Loucy (cell line): ENCODE measurements at regions not wholly inside any gene's neighbourhood (a gene's known extent, or its start where the extent isn't known, plus 50 kb on each side); places are given as distances from the start of the nearest gene placed in this dataset.
"Not testable (repeated sequence)": the region's sequence is repeated elsewhere in the genome, so short reads cannot be mapped to it uniquely, and the experiment has no call there.

Experiments
- H2AFZ ChIP-seq: fragments of 200-600 bp; sonication (generic); 2 replicates; pipeline ENCODE4 v1.6.0; 2016; ENCODE audit warnings: antibody characterized with exemption, mild to moderate bottlenecking, low read length, moderate library complexity
- H3F3A ChIP-seq: fragments of 200-600 bp; 2 replicates; pipeline ENCODE4 v1.6.0; 2016; ENCODE audit warnings: antibody characterized with exemption, low read depth, mild to moderate bottlenecking
- H3K27me3 ChIP-seq: fragments of 200-600 bp; sonication (generic); 2 replicates; pipeline ENCODE4 v1.6.1; 2014; ENCODE audit warnings: low read length, mild to moderate bottlenecking; ENCODE audit not compliant: insufficient read depth, poor library complexity, severe bottlenecking
- H3K36me3 ChIP-seq: fragments of 200-600 bp; sonication (generic); 2 replicates; pipeline ENCODE4 v1.6.1; 2016; ENCODE audit warnings: low read length; ENCODE audit not compliant: insufficient read depth
- H3K4me1 ChIP-seq: fragments of 200-600 bp; sonication (generic); 2 replicates; pipeline ENCODE4 v1.5.1; 2014; ENCODE audit warnings: low read length, mild to moderate bottlenecking; ENCODE audit not compliant: insufficient read depth, poor library complexity, severe bottlenecking
- H3K4me2 ChIP-seq: fragments of 200-600 bp; sonication (generic); 2 replicates; pipeline ENCODE4 v1.6.0; 2014; ENCODE audit warnings: antibody characterized with exemption, low read length, low read depth, mild to moderate bottlenecking; ENCODE audit not compliant: poor library complexity, severe bottlenecking
- H3K4me3 ChIP-seq: fragments of 200-600 bp; sonication (generic); 2 replicates; pipeline ENCODE4 v1.5.1; 2014; ENCODE audit warnings: low read length, mild to moderate bottlenecking, mixed read lengths; ENCODE audit not compliant: poor library complexity, severe bottlenecking
- H3K79me2 ChIP-seq: fragments of 200-600 bp; sonication (generic); 2 replicates; pipeline ENCODE4 v1.6.1; 2014; ENCODE audit warnings: low read length; ENCODE audit not compliant: insufficient read depth
- H3K9ac ChIP-seq: fragments of 200-600 bp; sonication (generic); 2 replicates; pipeline ENCODE4 v1.6.0; 2014; ENCODE audit warnings: mild to moderate bottlenecking, low read depth, low read length, moderate library complexity; ENCODE audit not compliant: poor library complexity, severe bottlenecking
- H3K9me2 ChIP-seq: fragments of 200-600 bp; sonication (generic); replicated peaks from 2 replicates; pipeline ENCODE4 v1.6.1; 2016; ENCODE audit warnings: low read depth, low read length, mixed read lengths
- H3K9me3 ChIP-seq: fragments of 200-600 bp; sonication (generic); 2 replicates; pipeline ENCODE4 v1.6.1; 2014; ENCODE audit warnings: mild to moderate bottlenecking, antibody characterized with exemption, low read length, low read depth; ENCODE audit not compliant: insufficient read depth
- H4K20me1 ChIP-seq: fragments of 200-600 bp; sonication (generic); 2 replicates; pipeline ENCODE4 v1.6.0; 2014; ENCODE audit warnings: antibody characterized with exemption, low read length, mild to moderate bottlenecking; ENCODE audit not compliant: insufficient read depth, poor library complexity, severe bottlenecking
- EZH2phosphoT487 ChIP-seq: fragments of 200-600 bp; IDR thresholded peaks from 2 replicates; pipeline ENCODE4 v1.6.1; 2018; ENCODE audit warnings: antibody characterized with exemption, mild to moderate bottlenecking, moderate library complexity, borderline replicate concordance
- TF ChIP-seq, protein P1 (sequence below): fragments of 200-600 bp; sonication (generic); conservative IDR thresholded peaks from 2 replicates; pipeline ENCODE4 v1.5.1; 2014; ENCODE audit warnings: mild to moderate bottlenecking, antibody characterized with exemption, low read length

DNA sequence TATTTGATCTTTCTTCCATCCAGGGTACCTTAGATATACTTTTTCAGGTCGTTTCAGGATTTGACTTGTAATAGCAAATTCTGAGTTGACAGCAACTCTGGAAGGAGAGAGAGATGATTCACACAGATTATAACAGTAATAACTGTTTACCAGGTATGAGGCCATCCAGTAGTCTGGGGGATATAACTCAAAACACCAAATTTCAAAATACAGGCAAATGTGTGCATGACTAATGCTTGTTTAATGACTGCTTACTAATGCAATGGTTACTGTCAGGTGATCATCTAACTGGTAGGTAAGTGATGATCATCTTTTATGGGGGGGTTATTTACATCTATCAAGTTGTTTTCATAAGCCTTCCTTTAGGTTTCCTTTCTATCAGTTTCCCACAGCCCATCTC lies 412.3 kb downstream of the MAT2B start:
- Histone ChIP-seq H3K4me3 (no peak overlapping the region), H3F3A (peaks cover 5% of the 10 kb centered on the region), H4K20me1 (no peaks in the 10 kb centered on the region), H3K9me3 (no peaks in the 10 kb centered on the region), H3K9ac (no peak overlapping the region), H2AFZ (peak overlapping the region; percentile 43), H3K79me2 (no peaks in the 10 kb centered on the region), H3K4me1 (peaks cover 42% of the 10 kb centered on the region), H3K36me3 (no peaks in the 10 kb centered on the region), H3K4me2 (no peak overlapping the region), H3K27me3 (no peaks in the 10 kb centered on the region), H3K9me2 (no peaks in the 10 kb centered on the region)
- TF ChIP-seq, protein P1, sequence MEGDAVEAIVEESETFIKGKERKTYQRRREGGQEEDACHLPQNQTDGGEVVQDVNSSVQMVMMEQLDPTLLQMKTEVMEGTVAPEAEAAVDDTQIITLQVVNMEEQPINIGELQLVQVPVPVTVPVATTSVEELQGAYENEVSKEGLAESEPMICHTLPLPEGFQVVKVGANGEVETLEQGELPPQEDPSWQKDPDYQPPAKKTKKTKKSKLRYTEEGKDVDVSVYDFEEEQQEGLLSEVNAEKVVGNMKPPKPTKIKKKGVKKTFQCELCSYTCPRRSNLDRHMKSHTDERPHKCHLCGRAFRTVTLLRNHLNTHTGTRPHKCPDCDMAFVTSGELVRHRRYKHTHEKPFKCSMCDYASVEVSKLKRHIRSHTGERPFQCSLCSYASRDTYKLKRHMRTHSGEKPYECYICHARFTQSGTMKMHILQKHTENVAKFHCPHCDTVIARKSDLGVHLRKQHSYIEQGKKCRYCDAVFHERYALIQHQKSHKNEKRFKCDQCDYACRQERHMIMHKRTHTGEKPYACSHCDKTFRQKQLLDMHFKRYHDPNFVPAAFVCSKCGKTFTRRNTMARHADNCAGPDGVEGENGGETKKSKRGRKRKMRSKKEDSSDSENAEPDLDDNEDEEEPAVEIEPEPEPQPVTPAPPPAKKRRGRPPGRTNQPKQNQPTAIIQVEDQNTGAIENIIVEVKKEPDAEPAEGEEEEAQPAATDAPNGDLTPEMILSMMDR: no peak

DNA sequence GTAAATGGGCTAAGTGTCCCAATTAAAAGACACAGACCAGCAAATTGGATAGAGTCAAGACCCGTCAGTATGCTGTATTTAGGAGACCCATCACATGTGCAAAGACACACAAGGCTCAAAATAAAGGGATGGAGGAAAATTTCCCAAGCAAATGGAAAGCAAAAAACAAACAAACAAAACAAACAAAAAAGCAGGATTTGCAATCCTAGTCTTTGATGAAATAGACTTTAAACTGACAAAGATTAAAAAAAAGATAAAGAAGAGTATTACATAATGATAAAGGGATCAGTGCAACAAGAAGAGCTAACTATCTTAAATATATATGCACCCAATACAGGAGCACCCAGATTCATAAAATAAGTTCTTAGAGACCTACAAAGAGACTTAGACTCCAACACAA lies 429.6 kb downstream of the MAT2B start:
- not testable (repeated sequence) for H3K4me1 ChIP-seq, H2AFZ ChIP-seq, H3K4me2 ChIP-seq, H3K79me2 ChIP-seq, H3K9me3 ChIP-seq, H3K27me3 ChIP-seq, H3K9me2 ChIP-seq, H3K9ac ChIP-seq, H3K4me3 ChIP-seq, H3F3A ChIP-seq, H3K36me3 ChIP-seq, H4K20me1 ChIP-seq

GRCh38 chr5:163938595-163938994 lies 433.2 kb downstream of the MAT2B start:
- Histone ChIP-seq H3K79me2 (no peaks in the 10 kb centered on the region), H3K27me3 (no peaks in the 10 kb centered on the region), H3K4me3 (no peak overlapping the region), H3K9me2 (no peaks in the 10 kb centered on the region), H3K4me2 (no peak overlapping the region), H3K9ac (no peak overlapping the region), H3K36me3 (no peaks in the 10 kb centered on the region), H4K20me1 (no peaks in the 10 kb centered on the region), H2AFZ (no peak overlapping the region), H3K9me3 (no peaks in the 10 kb centered on the region), H3F3A (no peaks in the 10 kb centered on the region), H3K4me1 (no peaks in the 10 kb centered on the region)
- TF ChIP-seq, protein P1: no peak
- no peak for TF ChIP-seq EZH2phosphoT487

DNA sequence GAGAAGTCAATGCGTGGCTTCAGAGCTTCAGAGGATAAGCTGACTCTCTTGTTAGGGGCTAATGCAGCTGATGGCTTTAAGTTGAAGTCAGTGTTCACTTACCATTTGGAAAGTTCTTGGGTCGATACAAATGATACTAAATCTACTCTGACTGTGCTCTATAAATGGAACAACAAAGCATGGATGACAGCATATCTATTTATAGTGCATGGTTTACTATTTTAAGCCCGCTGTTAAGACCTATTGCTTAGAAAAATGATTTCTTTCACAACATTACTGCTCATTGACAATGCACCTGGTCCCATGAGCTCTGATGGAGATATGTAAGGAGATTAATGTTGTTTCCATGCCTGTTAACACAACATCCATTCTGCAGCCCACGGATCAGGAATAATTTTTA lies 435.7 kb downstream of the MAT2B start:
- H3K4me2 ChIP-seq: no peak overlapping the region
- H3K9me2 ChIP-seq: no peaks in the 10 kb centered on the region
- no peak overlapping the region for H3K9ac ChIP-seq
- H3K36me3 ChIP-seq: no peaks in the 10 kb centered on the region
- H3K9me3 ChIP-seq: no peaks in the 10 kb centered on the region
- H2AFZ ChIP-seq: no peak overlapping the region
- TF ChIP-seq EZH2phosphoT487: no peak
- TF ChIP-seq, protein P1: no peak
- H3K4me1 ChIP-seq: no peaks in the 10 kb centered on the region
- no peaks in the 10 kb centered on the region for H3K27me3 ChIP-seq
- no peak overlapping the region for H3K4me3 ChIP-seq
- H4K20me1 ChIP-seq: no peaks in the 10 kb centered on the region
- no peaks in the 10 kb centered on the region for H3F3A ChIP-seq
- H3K79me2 ChIP-seq: no peaks in the 10 kb centered on the region
